IMR-90 (cell line): ENCODE measurements at regions not wholly inside any gene's neighbourhood (a gene's known extent, or its start where the extent isn't known, plus 50 kb on each side); places are given as distances from the start of the nearest gene placed in this dataset.

Experiments used
- ATAC-seq: fragments of 200-7000 bp; cut with Tn5 transposase; 2 replicates; pipeline ENCODE4 v1.9.1; 2020; ENCODE audit warnings: low read depth, mild to moderate bottlenecking, moderate library complexity
- BruUV-seq: library from RNA; stranded (reverse); fragments of 400-500 nt; replicated peaks from 2 replicates; lab custom pipeline; 2021; lab: Mats Ljungman, UMichigan
- CTCF ChIA-PET: fragments of 300-600 bp; formaldehyde crosslinking; extraction: SDS; loops from one replicate; lab custom pipeline; 2021; ENCODE audit warnings: antibody characterized with exemption; lab: Yijun Ruan, JAX
- POLR2A ChIA-PET: fragments of 300-600 bp; sonication (Branson Sonifier 250); formaldehyde crosslinking; loops from one replicate; lab custom pipeline; 2022; ENCODE audit warnings: antibody characterized with exemption; ENCODE audit not compliant: unreplicated experiment; lab: Charles Lee
- DNase-seq: peaks from one replicate; pipeline ENCODE4 v3.0.0; 2013
- H2AFZ ChIP-seq: replicated peaks from 2 replicates; pipeline ENCODE3; 2013; ENCODE audit warnings: low read length, mild to moderate bottlenecking; ENCODE audit not compliant: poor library complexity
- H2AK5ac ChIP-seq: 2 replicates; pipeline ENCODE4 v1.6.1; 2013; ENCODE audit warnings: low read depth, low read length, inconsistent platforms
- H2AK9ac ChIP-seq: replicated peaks from 2 replicates; pipeline ENCODE3; 2013; ENCODE audit warnings: mild to moderate bottlenecking, low read depth, low read length, moderate library complexity; ENCODE audit not compliant: poor library complexity
- H2BK120ac ChIP-seq: 2 replicates; pipeline ENCODE4 v1.6.1; 2013; ENCODE audit warnings: low read depth, low read length, inconsistent platforms
- H2BK15ac ChIP-seq: 3 replicates; pipeline ENCODE4 v1.6.1; 2013; ENCODE audit warnings: low read depth, low read length, inconsistent platforms
- H2BK20ac ChIP-seq: 2 replicates; pipeline ENCODE4 v1.6.1; 2013; ENCODE audit warnings: low read depth, mild to moderate bottlenecking, inconsistent platforms, low read length, moderate library complexity
- H2BK5ac ChIP-seq: 2 replicates; pipeline ENCODE4 v1.6.1; 2013; ENCODE audit warnings: mild to moderate bottlenecking, low read depth, low read length, inconsistent platforms; ENCODE audit not compliant: poor library complexity, severe bottlenecking
- H3K14ac ChIP-seq: replicated peaks from 2 replicates; pipeline ENCODE4 v1.6.1; 2013; ENCODE audit warnings: low read depth, low read length, inconsistent platforms
- H3K18ac ChIP-seq: 2 replicates; pipeline ENCODE4 v1.6.1; 2013; ENCODE audit warnings: low read depth, low read length, control low read depth
- H3K23ac ChIP-seq: 2 replicates; pipeline ENCODE4 v1.6.1; 2013; ENCODE audit warnings: low read depth, low read length, inconsistent platforms
- H3K27ac ChIP-seq: 2 replicates; pipeline ENCODE4 v1.5.1; 2013; ENCODE audit warnings: mild to moderate bottlenecking, control low read depth, low read length; ENCODE audit not compliant: insufficient read depth
- H3K27me3 ChIP-seq: 2 replicates; pipeline ENCODE4 v1.6.1; 2013; ENCODE audit warnings: low read length; ENCODE audit not compliant: control insufficient read depth, insufficient read depth
- H3K36me3 ChIP-seq: 2 replicates; pipeline ENCODE4 v1.6.1; 2013; ENCODE audit warnings: low read length, mixed read lengths; ENCODE audit not compliant: control insufficient read depth, insufficient read depth
- H3K4ac ChIP-seq: 2 replicates; pipeline ENCODE4 v1.6.1; 2013; ENCODE audit warnings: low read depth, low read length, inconsistent platforms
- H3K4me1 ChIP-seq: 2 replicates; pipeline ENCODE4 v1.6.1; 2013; ENCODE audit warnings: low read length, mixed read lengths; ENCODE audit not compliant: control insufficient read depth, insufficient read depth
- H3K4me2 ChIP-seq: 2 replicates; pipeline ENCODE4 v1.6.1; 2013; ENCODE audit warnings: low read depth, mild to moderate bottlenecking, control low read depth, low read length, moderate library complexity
- H3K4me3 ChIP-seq: 2 replicates; pipeline ENCODE4 v1.5.1; 2013; ENCODE audit warnings: low read depth, mild to moderate bottlenecking, control low read depth, low read length, moderate library complexity; ENCODE audit not compliant: insufficient read depth
- H3K56ac ChIP-seq: 2 replicates; pipeline ENCODE4 v1.6.1; 2013; ENCODE audit warnings: low read length, inconsistent platforms; ENCODE audit not compliant: insufficient read depth; ENCODE audit errors: extremely low read depth
- H3K79me1 ChIP-seq, 2 experiments: 2 replicates each; pipeline ENCODE4 v1.6.1; 2013; ENCODE audit warnings: low read length in 2 of 2, inconsistent platforms in 1 of 2, low read depth in 1 of 2
- H3K9ac ChIP-seq: 2 replicates; pipeline ENCODE4 v1.6.1; 2013; ENCODE audit warnings: low read depth, low read length, control low read depth
- H3K9me1 ChIP-seq: 2 replicates; pipeline ENCODE4 v1.6.1; 2013; ENCODE audit warnings: low read length, inconsistent platforms; ENCODE audit not compliant: insufficient read depth
- H3K9me3 ChIP-seq: 2 replicates; pipeline ENCODE4 v1.6.1; 2013; ENCODE audit warnings: low read length; ENCODE audit not compliant: control insufficient read depth, insufficient read depth
- H4K20me1 ChIP-seq: 2 replicates; pipeline ENCODE4 v1.6.1; 2013; ENCODE audit warnings: low read length, inconsistent platforms; ENCODE audit not compliant: insufficient read depth
- H4K5ac ChIP-seq: 2 replicates; pipeline ENCODE4 v1.6.1; 2013; ENCODE audit warnings: mild to moderate bottlenecking, low read depth, low read length, control low read depth
- H4K8ac ChIP-seq, 2 experiments: 2 replicates each; pipeline ENCODE4 v1.6.1; 2013; ENCODE audit warnings: low read depth in 2 of 2, low read length in 2 of 2, control low read depth in 1 of 2, inconsistent platforms in 1 of 2
- H4K91ac ChIP-seq: 2 replicates; pipeline ENCODE4 v1.6.1; 2013; ENCODE audit warnings: low read depth, low read length, inconsistent platforms; ENCODE audit not compliant: insufficient read depth
- BHLHE40 ChIP-seq: fragments of 150-350 bp; IDR thresholded peaks from 2 replicates; pipeline ENCODE4 v1.6.1; 2016; ENCODE audit warnings: mild to moderate bottlenecking, low read depth, low read length
- CHD1 ChIP-seq: IDR thresholded peaks from 2 replicates; pipeline ENCODE4 v1.6.1; 2012; ENCODE audit warnings: low read depth, low read length, improper control_type of control experiment
- MAFK ChIP-seq: IDR thresholded peaks from 2 replicates; pipeline ENCODE4 v1.6.1; 2012; ENCODE audit warnings: low read depth, low read length, improper control_type of control experiment
- MAZ ChIP-seq: IDR thresholded peaks from 2 replicates; pipeline ENCODE4 v1.6.1; 2012; ENCODE audit warnings: low read depth, mild to moderate bottlenecking, low read length, improper control_type of control experiment, moderate library complexity, borderline replicate concordance
- NFE2L2 ChIP-seq: fragments of 150-350 bp; IDR thresholded peaks from 2 replicates; pipeline ENCODE4 v1.6.1; 2016; ENCODE audit warnings: low read depth, mild to moderate bottlenecking, low read length
- POLR2A ChIP-seq: IDR thresholded peaks from 2 replicates; pipeline ENCODE4 v1.6.1; 2012; ENCODE audit warnings: mild to moderate bottlenecking, low read depth, low read length
- RFX5 ChIP-seq: IDR thresholded peaks from 2 replicates; pipeline ENCODE4 v1.8.0; 2012; ENCODE audit warnings: low read depth, mild to moderate bottlenecking, low read length, moderate library complexity
- SMC3 ChIP-seq: fragments of 150-350 bp; IDR thresholded peaks from 2 replicates; pipeline ENCODE4 v1.6.1; 2016; ENCODE audit warnings: low read depth, mild to moderate bottlenecking, antibody characterized with exemption, low read length, moderate library complexity
- WGBS, 2 experiments: methylation state at CpG; one replicate each; pipeline versions ENCODE4 v1.1.5 to v1.1.7; 2013; ENCODE audit warnings: missing lambda C conversion rate in 2 of 2; ENCODE audit not compliant: insufficient read length in 1 of 2; ENCODE audit errors: extremely low coverage in 2 of 2; 5-methylcytosine and 5-hydroxymethylcytosine counted together
- dilution Hi-C: fragments of 300-500 bp; cut with HindIII; formaldehyde crosslinking; loops from one replicate; pipeline ENCODE4 v1.14.3; 2018; ENCODE audit warnings: low sequenced_read_pairs; ENCODE audit not compliant: unreplicated experiment
- in situ Hi-C: fragments of 300-500 bp; cut with MboI; formaldehyde crosslinking; loops from 3 replicates; pipeline ENCODE4 v1.14.3; 2019; ENCODE audit warnings: low sequenced_read_pairs, inconsistent platforms, mixed read lengths
- intact Hi-C: fragments of 100-400 bp; cut with micrococcal nuclease; formaldehyde crosslinking; loops from 2 replicates; pipeline ENCODE4 v1.10.0; 2022
- TF ChIP-seq, protein P1 (sequence below): fragments of 150-350 bp; IDR thresholded peaks from 2 replicates; pipeline ENCODE4 v1.6.1; 2017; ENCODE audit warnings: mild to moderate bottlenecking, antibody characterized with exemption, low read length, low read depth
- TF ChIP-seq, protein P2 (sequence below): fragments of 150-350 bp; IDR thresholded peaks from 2 replicates; pipeline ENCODE4 v1.6.1; 2016; ENCODE audit warnings: low read depth, mild to moderate bottlenecking, low read length, moderate library complexity, borderline replicate concordance

DNA sequence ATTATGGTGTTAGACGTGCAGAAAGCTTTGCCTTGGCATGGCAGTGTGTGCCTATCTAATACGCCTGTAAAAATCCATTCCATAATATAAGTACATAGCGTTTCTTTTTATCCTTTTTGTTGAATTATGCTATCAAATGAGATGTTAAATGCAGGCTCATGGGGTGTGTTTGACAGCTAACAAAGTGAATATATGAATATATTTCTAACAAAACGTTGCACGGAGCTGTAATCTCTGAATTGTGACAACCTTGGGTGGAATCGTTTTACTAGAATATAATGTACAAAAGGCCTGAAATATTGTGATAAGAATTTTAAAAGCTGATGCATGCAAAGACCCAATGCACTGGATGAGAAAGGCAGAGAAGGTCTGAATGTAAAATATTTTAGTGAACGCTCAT lies 763.7 kb upstream of the TMEM132C start:
- Histone ChIP-seq H4K20me1 (no peaks in the 10 kb centered on the region), H2AK9ac (no peak overlapping the region), H3K36me3 (no peaks in the 10 kb centered on the region), H2BK5ac (no peak overlapping the region), H4K91ac (no peak overlapping the region), H3K4me1 (no peaks in the 10 kb centered on the region), H3K18ac (no peak overlapping the region), H3K79me1 (no peaks in the 10 kb centered on the region), H3K27ac (no peak overlapping the region), H4K5ac (no peak overlapping the region), H3K9me3 (peaks cover 2% of the 10 kb centered on the region; the same call in 1 of the 2 replicates), H3K4ac (no peak overlapping the region), H2AK5ac (no peak overlapping the region), H3K4me2 (no peak overlapping the region), H4K8ac (no peak overlapping the region), H2BK20ac (no peak overlapping the region), H3K14ac (no peak overlapping the region), H2BK120ac (no peak overlapping the region), H2AFZ (no peak overlapping the region), H3K9me1 (no peaks in the 10 kb centered on the region), H3K27me3 (no peaks in the 10 kb centered on the region), H2BK15ac (no peak overlapping the region), H3K56ac (no peak overlapping the region), H3K4me3 (no peak overlapping the region), H3K9ac (no peak overlapping the region), H3K23ac (no peak overlapping the region)
- CTCF ChIA-PET: no interaction called here
- no TSS peak for BruUV-seq
- intact Hi-C loops: no loop called here
- in situ Hi-C loops: no loop called here
- TF ChIP-seq, protein P1, sequence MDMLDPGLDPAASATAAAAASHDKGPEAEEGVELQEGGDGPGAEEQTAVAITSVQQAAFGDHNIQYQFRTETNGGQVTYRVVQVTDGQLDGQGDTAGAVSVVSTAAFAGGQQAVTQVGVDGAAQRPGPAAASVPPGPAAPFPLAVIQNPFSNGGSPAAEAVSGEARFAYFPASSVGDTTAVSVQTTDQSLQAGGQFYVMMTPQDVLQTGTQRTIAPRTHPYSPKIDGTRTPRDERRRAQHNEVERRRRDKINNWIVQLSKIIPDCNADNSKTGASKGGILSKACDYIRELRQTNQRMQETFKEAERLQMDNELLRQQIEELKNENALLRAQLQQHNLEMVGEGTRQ: no peak
- TF ChIP-seq BHLHE40 (no peak), SMC3 (no peak), RFX5 (no peak), MAFK (no peak), MAZ (no peak), POLR2A (no peak), NFE2L2 (no peak), CHD1 (no peak)
- TF ChIP-seq, protein P2, sequence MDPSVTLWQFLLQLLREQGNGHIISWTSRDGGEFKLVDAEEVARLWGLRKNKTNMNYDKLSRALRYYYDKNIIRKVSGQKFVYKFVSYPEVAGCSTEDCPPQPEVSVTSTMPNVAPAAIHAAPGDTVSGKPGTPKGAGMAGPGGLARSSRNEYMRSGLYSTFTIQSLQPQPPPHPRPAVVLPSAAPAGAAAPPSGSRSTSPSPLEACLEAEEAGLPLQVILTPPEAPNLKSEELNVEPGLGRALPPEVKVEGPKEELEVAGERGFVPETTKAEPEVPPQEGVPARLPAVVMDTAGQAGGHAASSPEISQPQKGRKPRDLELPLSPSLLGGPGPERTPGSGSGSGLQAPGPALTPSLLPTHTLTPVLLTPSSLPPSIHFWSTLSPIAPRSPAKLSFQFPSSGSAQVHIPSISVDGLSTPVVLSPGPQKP: no peak
- ATAC-seq (no peak), DNase-seq (no peak)
- dilution Hi-C loops: no loop called here
- 80% methylated on average over 1 of the region's 7 CpGs; no CpG with 5 or more reads in 1 of the 2 experiments for WGBS, 2 experiments
- POLR2A ChIA-PET: no interaction called here
